ENCODE measurements at regions not wholly inside any gene's neighbourhood (a gene's known extent, or its start where the extent isn't known, plus 50 kb on each side); places are given as distances from the start of the nearest gene placed in this dataset.

GRCh38 chr12:92459850-92460249 lies 242.9 kb upstream of the PLEKHG7 start:
- no peak for DNase-seq

- no peak for DNase-seq
Measured at GRCh38 chr12:92458996-92459395, 243.8 kb upstream of the PLEKHG7 start.

GRCh38 chr12:92457458-92458180 lies 245.2 kb upstream of the PLEKHG7 start:
- DNase-seq, result no peak

GRCh38 chr12:92452763-92453162 lies 250.0 kb upstream of the PLEKHG7 start:
- no peak for DNase-seq

GRCh38 chr12:92446083-92446460 lies 256.7 kb upstream of the PLEKHG7 start:
- no peak for DNase-seq

- no peak for DNase-seq
Measured at GRCh38 chr12:92445253-92446082, 257.3 kb upstream of the PLEKHG7 start.

- no peak for DNase-seq
Measured at GRCh38 chr12:92444763-92445162, 258.0 kb upstream of the PLEKHG7 start.

- DNase-seq, result no peak
Measured at GRCh38 chr12:92442782-92443181, 260.0 kb upstream of the PLEKHG7 start.

GRCh38 chr12:92440072-92440471 lies 262.7 kb upstream of the PLEKHG7 start:
- DNase-seq, result no peak

GRCh38 chr12:92439420-92439805 lies 263.4 kb upstream of the PLEKHG7 start:
- DNase-seq, result no peak

GRCh38 chr12:92438641-92439419 lies 264.0 kb upstream of the PLEKHG7 start:
- DNase-seq, result no peak

GRCh38 chr12:92437452-92437851 lies 265.3 kb upstream of the PLEKHG7 start:
- DNase-seq, result no peak

- no peak for DNase-seq
Measured at GRCh38 chr12:92436856-92437255, 265.9 kb upstream of the PLEKHG7 start.

- DNase-seq, result no peak
Measured at GRCh38 chr12:92434607-92435025, 268.2 kb upstream of the PLEKHG7 start.

- DNase-seq, result no peak
Measured at GRCh38 chr12:92432724-92433441, 269.9 kb upstream of the PLEKHG7 start.

- DNase-seq, result no peak
Measured at GRCh38 chr12:92431146-92431545, 271.6 kb upstream of the PLEKHG7 start.

GRCh38 chr12:92426332-92426731 lies 276.5 kb upstream of the PLEKHG7 start:
- DNase-seq, result no peak

- DNase-seq, result no peak
Measured at GRCh38 chr12:92425165-92425564, 277.6 kb upstream of the PLEKHG7 start.

- DNase-seq, result no peak
Measured at GRCh38 chr12:92424338-92424737, 278.5 kb upstream of the PLEKHG7 start.

GRCh38 chr12:92421701-92422100 lies 276.1 kb upstream of the BTG1 start:
- no peak for DNase-seq

- DNase-seq, result no peak
Measured at GRCh38 chr12:92421042-92421441, 275.4 kb upstream of the BTG1 start.

GRCh38 chr12:92419201-92419600 lies 273.6 kb upstream of the BTG1 start:
- DNase-seq, result no peak

GRCh38 chr12:92418381-92418780 lies 272.7 kb upstream of the BTG1 start:
- no peak for DNase-seq
